ENCODE measurements at regions not wholly inside any gene's neighbourhood (a gene's known extent, or its start where the extent isn't known, plus 50 kb on each side); places are given as distances from the start of the nearest gene placed in this dataset.

DNA sequence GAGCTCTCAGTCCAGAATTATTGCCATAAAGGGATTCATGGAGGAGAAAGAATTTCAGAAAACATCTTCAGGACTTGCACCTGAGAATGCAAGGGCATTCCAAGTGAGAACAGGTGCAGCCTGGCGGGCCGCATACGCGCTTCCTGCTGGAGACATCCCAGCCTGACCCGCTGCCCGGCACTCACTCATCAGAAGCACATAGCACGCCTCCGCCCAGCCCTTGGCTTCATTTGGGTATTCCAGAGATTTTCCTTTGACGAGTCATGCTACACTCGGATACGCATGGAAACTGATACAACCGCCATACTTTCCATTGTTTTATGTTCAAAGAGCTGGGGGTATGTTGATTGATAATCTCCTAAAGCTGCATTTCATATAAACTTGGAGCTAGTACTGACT, 228.0 kb upstream of the ID2 start:
- H3K36me3 ChIP-seq, result no peaks in the 10 kb centered on the region
- WGBS, 4 donors, result 79 to 91% (median 85%) methylated on average over 12 of the region's 12 CpGs
- H3K27ac ChIP-seq, result no peak overlapping the region
- ATAC-seq (no peak), DNase-seq (peak in 1 of 5 donors; percentile 58)
- H3K4me1 ChIP-seq, result peaks cover 0 to 18% (median 2%) of the 10 kb centered on the region in 12 donors
- intact Hi-C loops (cut with DNase I), result no loop called here
- TF ChIP-seq, protein P1, sequence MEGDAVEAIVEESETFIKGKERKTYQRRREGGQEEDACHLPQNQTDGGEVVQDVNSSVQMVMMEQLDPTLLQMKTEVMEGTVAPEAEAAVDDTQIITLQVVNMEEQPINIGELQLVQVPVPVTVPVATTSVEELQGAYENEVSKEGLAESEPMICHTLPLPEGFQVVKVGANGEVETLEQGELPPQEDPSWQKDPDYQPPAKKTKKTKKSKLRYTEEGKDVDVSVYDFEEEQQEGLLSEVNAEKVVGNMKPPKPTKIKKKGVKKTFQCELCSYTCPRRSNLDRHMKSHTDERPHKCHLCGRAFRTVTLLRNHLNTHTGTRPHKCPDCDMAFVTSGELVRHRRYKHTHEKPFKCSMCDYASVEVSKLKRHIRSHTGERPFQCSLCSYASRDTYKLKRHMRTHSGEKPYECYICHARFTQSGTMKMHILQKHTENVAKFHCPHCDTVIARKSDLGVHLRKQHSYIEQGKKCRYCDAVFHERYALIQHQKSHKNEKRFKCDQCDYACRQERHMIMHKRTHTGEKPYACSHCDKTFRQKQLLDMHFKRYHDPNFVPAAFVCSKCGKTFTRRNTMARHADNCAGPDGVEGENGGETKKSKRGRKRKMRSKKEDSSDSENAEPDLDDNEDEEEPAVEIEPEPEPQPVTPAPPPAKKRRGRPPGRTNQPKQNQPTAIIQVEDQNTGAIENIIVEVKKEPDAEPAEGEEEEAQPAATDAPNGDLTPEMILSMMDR (IDR thresholded peaks at IDR 0.05), result no peak
- no peak for TF ChIP-seq POLR2A (IDR thresholded peaks at IDR 0.05)
- peak overlapping the region in 1 of 12 donors; percentile 40 for H3K4me3 ChIP-seq
- peaks cover 0 to 26% (median 9%) of the 10 kb centered on the region in 9 donors for H3K27me3 ChIP-seq
- H3K9me3 ChIP-seq, result no peaks in the 10 kb centered on the region

DNA sequence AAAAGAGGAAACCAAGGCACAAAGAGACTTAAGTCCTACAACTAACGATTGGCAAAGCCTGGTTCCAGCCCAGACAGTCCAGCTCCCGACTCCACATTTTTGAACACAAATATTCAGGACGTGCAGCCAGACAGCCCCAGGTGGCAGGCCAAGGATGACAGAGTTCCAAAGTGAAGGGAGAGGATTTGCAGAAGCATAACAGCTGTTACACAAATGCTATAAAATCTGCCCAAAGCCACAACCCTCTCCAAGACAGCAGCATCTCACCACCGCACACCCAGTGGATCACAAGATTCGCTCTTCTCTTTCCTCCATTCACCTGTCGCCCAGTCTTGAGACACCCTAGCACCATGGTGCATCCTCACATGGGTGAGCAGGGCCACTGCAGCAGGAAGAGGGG, 227.1 kb upstream of the ID2 start:
- peak in 3 of 4 donors; percentile 19 to 43 (median 29) for ATAC-seq
- intact Hi-C loops (cut with DNase I), result no loop called here
- no peaks in the 10 kb centered on the region for H3K9me3 ChIP-seq
- H3K4me1 ChIP-seq, result peaks cover 0 to 18% (median 2%) of the 10 kb centered on the region in 12 donors
- peak in 2 of 5 donors; percentile 43 to 60 for DNase-seq
- TF ChIP-seq POLR2A (IDR thresholded peaks at IDR 0.05), result no peak
- TF ChIP-seq, protein P1 (IDR thresholded peaks at IDR 0.05), result no peak
- H3K36me3 ChIP-seq, result no peaks in the 10 kb centered on the region
- peaks cover 0 to 31% (median 9%) of the 10 kb centered on the region in 9 donors for H3K27me3 ChIP-seq
- peak overlapping the region in 4 of 12 donors; percentile 2 to 40 (median 10) for H3K4me3 ChIP-seq
- WGBS, 4 donors, result 79 to 87% (median 83%) methylated on average over 6 of the region's 6 CpGs
- peak overlapping the region in 5 of 12 donors; percentile 20 to 48 (median 31) for H3K27ac ChIP-seq

DNA sequence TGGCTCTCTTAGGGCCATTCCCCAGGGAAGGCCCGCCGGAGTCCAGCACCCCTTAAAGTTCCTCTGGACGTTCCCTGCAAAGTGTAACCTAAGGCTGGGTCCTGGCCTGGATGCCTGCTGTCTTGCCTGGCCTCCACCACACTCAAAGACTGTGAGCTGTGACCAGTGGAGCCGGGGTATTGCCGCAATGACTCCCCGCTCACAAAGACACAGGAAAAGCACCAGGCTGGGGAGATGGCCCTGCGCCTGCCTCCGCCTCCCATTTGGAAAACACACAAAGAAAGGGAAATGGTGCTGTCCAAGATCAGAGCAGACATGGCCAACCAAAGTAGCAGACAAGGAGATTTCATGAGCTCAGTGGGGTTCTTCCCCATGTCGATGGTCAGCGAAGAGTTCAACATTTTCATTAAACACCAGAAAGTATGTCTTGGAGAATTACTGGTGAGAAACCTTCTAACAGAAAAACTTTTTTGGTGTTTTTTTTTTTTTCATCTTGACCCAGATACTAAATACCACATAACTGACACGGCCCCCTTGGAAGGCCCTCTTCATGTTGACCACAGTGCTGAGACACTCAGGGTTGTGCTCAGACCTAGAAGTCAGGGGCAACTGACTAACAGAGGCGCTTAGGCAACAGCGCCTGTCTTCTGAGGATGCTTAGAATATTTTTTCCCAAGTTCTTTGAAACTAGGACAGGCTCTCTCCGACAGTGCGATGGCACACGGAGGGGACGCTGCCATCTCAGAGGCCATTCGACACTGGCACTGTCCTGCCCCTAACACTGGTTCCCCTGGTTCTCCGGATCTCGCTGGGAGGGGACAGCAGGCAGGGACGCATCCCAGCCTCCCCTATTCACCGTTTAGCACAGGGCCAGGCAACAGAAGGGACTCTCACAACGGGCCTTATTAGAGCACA, 226.4 kb upstream of the ID2 start:
- TF ChIP-seq, protein P1 (IDR thresholded peaks at IDR 0.05), result no peak
- no peak for TF ChIP-seq POLR2A (IDR thresholded peaks at IDR 0.05)
- ATAC-seq (peak; percentile 28 to 67 (median 56)), DNase-seq (peak in 1 of 5 donors; percentile 44)
- Histone ChIP-seq H3K36me3 (no peaks in the 10 kb centered on the region), H3K4me1 (peaks cover 0 to 18% (median 2%) of the 10 kb centered on the region in 12 donors), H3K27me3 (peaks cover 0 to 31% (median 9%) of the 10 kb centered on the region in 9 donors), H3K4me3 (peak overlapping the region in 5 of 12 donors; percentile 2 to 40 (median 12)), H3K9me3 (no peaks in the 10 kb centered on the region), H3K27ac (peak overlapping the region in 6 of 12 donors; percentile 20 to 48 (median 30))
- WGBS, 4 donors, result 78 to 81% (median 81%) methylated on average over 23 of the region's 23 CpGs
- intact Hi-C loops (cut with DNase I), result no loop called here

All from heart left ventricle (tissue), 16 donors.